ENCODE measurements at regions not wholly inside any gene's neighbourhood (a gene's known extent, or its start where the extent isn't known, plus 50 kb on each side); places are given as distances from the start of the nearest gene placed in this dataset.

DNA sequence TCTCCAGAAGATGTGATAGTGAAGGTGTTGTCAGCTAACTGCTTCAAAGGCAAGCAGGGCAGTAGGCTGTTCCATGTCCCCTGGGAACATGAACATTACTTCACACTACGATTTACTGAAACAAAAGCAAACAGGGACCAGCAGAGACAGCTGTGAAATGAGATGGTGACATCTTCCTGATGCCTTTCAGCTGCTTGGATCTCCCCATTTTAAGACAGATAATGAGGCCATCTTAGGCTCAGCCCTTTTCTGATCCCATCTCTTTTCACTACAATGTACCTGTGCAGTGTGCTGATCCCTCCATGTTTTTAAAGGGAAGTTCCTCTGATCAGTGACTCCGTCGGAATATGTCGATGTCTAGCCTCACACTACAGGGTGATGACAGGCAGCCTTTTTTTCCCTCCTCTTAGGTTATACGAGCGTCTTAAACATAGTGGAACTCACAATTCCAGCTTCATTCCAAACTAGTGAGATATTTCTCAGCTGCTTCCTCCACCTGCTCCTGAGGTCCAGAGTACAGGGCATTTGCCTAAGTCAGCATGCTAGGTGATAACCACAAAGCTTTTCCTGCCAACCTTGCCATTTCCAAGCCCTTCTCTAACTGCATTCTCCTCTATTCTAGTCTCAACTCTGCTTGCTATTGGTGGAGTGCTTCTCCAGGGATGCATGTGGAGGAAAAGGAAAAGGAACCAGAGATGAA lies 87.6 kb upstream of the EGLN3 start:
- Histone ChIP-seq H3K27ac (ENCODE audit: insufficient read depth, low read depth, low read length) (no peak overlapping the region), H3K4me1 (ENCODE audit: control insufficient read depth, extremely low read depth, insufficient read depth, low read length) (peaks cover 1% of the 10 kb centered on the region), H3K9ac (replicated peaks; ENCODE audit: extremely low read depth, insufficient read depth, low read length) (no peak overlapping the region), H3K9me3 (replicated peaks; ENCODE audit: control insufficient read depth, insufficient read depth, low read length) (no peaks in the 10 kb centered on the region), H4K20me1 (replicated peaks; ENCODE audit: control insufficient read depth, extremely low read depth, insufficient read depth, low read length) (no peaks in the 10 kb centered on the region), H3K4me3 (replicated peaks in 1 of 3; ENCODE audit: insufficient read depth in 1 of 3, low read depth in 1 of 3, low read length in 3 of 3) (no peak overlapping the region), H3K27me3 (ENCODE audit: control insufficient read depth in 2 of 2, insufficient read depth in 2 of 2, low read length in 2 of 2) (peaks cover 0 to 1% of the 10 kb centered on the region in 2 experiments), H3K9me1 (replicated peaks; ENCODE audit: control insufficient read depth, extremely low read depth, insufficient read depth, low read length) (no peaks in the 10 kb centered on the region), H3K4me2 (ENCODE audit: insufficient read depth, low read length) (no peak overlapping the region), H2AFZ (ENCODE audit: low read depth, low read length) (no peak overlapping the region), H3K36me3 (ENCODE audit: control insufficient read depth in 2 of 2, extremely low read depth in 1 of 2, insufficient read depth in 2 of 2, low read length in 2 of 2) (no peaks in the 10 kb centered on the region), H3K79me2 (ENCODE audit: control insufficient read depth, insufficient read depth, low read length) (no peaks in the 10 kb centered on the region)
- TF ChIP-seq, protein P1, sequence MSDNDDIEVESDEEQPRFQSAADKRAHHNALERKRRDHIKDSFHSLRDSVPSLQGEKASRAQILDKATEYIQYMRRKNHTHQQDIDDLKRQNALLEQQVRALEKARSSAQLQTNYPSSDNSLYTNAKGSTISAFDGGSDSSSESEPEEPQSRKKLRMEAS (IDR thresholded peaks at IDR 0.05; ENCODE audit: insufficient read depth, insufficient read length), result no peak
- TF ChIP-seq GATA2 (IDR thresholded peaks at IDR 0.05; ENCODE audit: insufficient read depth, insufficient read length, low read depth, low read length) (no peak), EZH2 (IDR thresholded peaks at IDR 0.05; ENCODE audit: borderline replicate concordance, low read depth, low read length, severe bottlenecking) (no peak), MYC (IDR thresholded peaks at IDR 0.05; ENCODE audit: low read depth, low read length) (no peak), POLR2AphosphoS5 (IDR thresholded peaks at IDR 0.05; ENCODE audit: insufficient read depth, low read depth, low read length) (no peak), FOS (IDR thresholded peaks at IDR 0.05; ENCODE audit: borderline replicate concordance, insufficient read depth, low read length) (no peak), POLR2A (IDR thresholded peaks at IDR 0.05; ENCODE audit: low read depth, low read length) (no peak), JUN (IDR thresholded peaks at IDR 0.05; ENCODE audit: borderline replicate concordance, insufficient read depth, insufficient read length, low read depth) (no peak), CTCF (IDR thresholded peaks at IDR 0.05; ENCODE audit: extremely low read depth in 1 of 2, insufficient read depth in 1 of 2, low read depth in 1 of 2, low read length in 2 of 2) (no peak)
- intact Hi-C loops (cut with micrococcal nuclease) (no loop called here), dilution Hi-C loops (cut with MboI; ENCODE audit: extremely low pct_ligation_motif_present, low sequenced_read_pairs) (no loop called here)
- ChIA-PET POLR2A (no interaction called here), CTCF (interaction anchor here (1.3 to 2.4 kb wide), 3 partner anchors 13 to 60 kb away, joined by 3 to 7 read pairs (median 4); no protein-coding TSS in a partner anchor)
- no peak for DNase-seq (ENCODE audit: low read depth, low spot score)
- no peak for FAIRE-seq
- no TSS peak for BruUV-seq (replicated peaks)

Measured in endothelial cell of umbilical vein (primary cell).